Ishikawa (cell line): ENCODE measurements at regions not wholly inside any gene's neighbourhood (a gene's known extent, or its start where the extent isn't known, plus 50 kb on each side); places are given as distances from the start of the nearest gene placed in this dataset.

Source experiments
- CREB1 ChIP-seq: IDR thresholded peaks from 2 replicates; pipeline ENCODE4 v1.6.1; 2012; ENCODE audit warnings: low read depth
- EGR1 ChIP-seq: IDR thresholded peaks from 2 replicates; pipeline ENCODE4 v1.6.1; 2012
- EP300 ChIP-seq: IDR thresholded peaks from 2 replicates; pipeline ENCODE4 v1.6.1; 2012; ENCODE audit warnings: borderline replicate concordance
- MAX ChIP-seq: IDR thresholded peaks from 2 replicates; pipeline ENCODE4 v1.6.1; 2012
- RAD21 ChIP-seq: IDR thresholded peaks from 2 replicates; pipeline ENCODE4 v1.6.1; 2012; ENCODE audit warnings: low read depth
- TAF1 ChIP-seq: IDR thresholded peaks from 2 replicates; pipeline ENCODE4 v1.6.1; 2012; ENCODE audit warnings: low read depth, mild to moderate bottlenecking
- TCF12 ChIP-seq: IDR thresholded peaks from 2 replicates; pipeline ENCODE4 v1.6.1; 2012; ENCODE audit warnings: low read depth
- YY1 ChIP-seq: IDR thresholded peaks from 2 replicates; pipeline ENCODE4 v1.6.1; 2012; ENCODE audit warnings: low read depth

- TF ChIP-seq EP300 (no peak), YY1 (no peak), CREB1 (no peak), RAD21 (no peak), MAX (no peak), TCF12 (no peak), EGR1 (no peak), TAF1 (no peak)
These were observed 61.7 kb downstream of the NPS start for GRCh38 chr10:127610816-127611215.
